Smooth muscle cell (in vitro differentiated cells): ENCODE measurements at regions not wholly inside any gene's neighbourhood (a gene's known extent, or its start where the extent isn't known, plus 50 kb on each side); places are given as distances from the start of the nearest gene placed in this dataset.

Experiments used
- DNase-seq: peaks from one replicate; lab custom pipeline; 2025; ENCODE audit not compliant: unreplicated experiment; lab: John Stamatoyannopoulos, UW
- H2AFZ ChIP-seq: fragments of 200-600 bp; sonication (generic); 2 replicates; pipeline ENCODE4 v1.6.0; 2016; ENCODE audit warnings: antibody characterized with exemption, low read depth, mild to moderate bottlenecking
- H3F3A ChIP-seq: fragments of 200-600 bp; sonication (generic); 2 replicates; pipeline ENCODE4 v1.6.0; 2017; ENCODE audit warnings: antibody characterized with exemption, low read depth
- H3K27ac ChIP-seq: fragments of 200-600 bp; sonication (generic); 2 replicates; pipeline ENCODE4 v1.5.1; 2016; ENCODE audit warnings: low read depth, mild to moderate bottlenecking
- H3K27me3 ChIP-seq: fragments of 200-600 bp; sonication (generic); 2 replicates; pipeline ENCODE4 v1.6.1; 2016; ENCODE audit warnings: low read depth, mild to moderate bottlenecking
- H3K36me3 ChIP-seq: fragments of 200-600 bp; sonication (generic); 2 replicates; pipeline ENCODE4 v1.5.1; 2016; ENCODE audit warnings: low read depth
- H3K4me1 ChIP-seq: fragments of 200-600 bp; sonication (generic); 2 replicates; pipeline ENCODE4 v1.5.1; 2016; ENCODE audit warnings: low read depth
- H3K4me2 ChIP-seq: fragments of 200-600 bp; sonication (generic); 2 replicates; pipeline ENCODE4 v1.6.0; 2016; ENCODE audit warnings: mild to moderate bottlenecking
- H3K4me3 ChIP-seq: fragments of 200-600 bp; sonication (generic); 2 replicates; pipeline ENCODE4 v1.5.1; 2016; ENCODE audit warnings: mild to moderate bottlenecking
- H3K79me2 ChIP-seq: fragments of 200-600 bp; sonication (generic); 2 replicates; pipeline ENCODE4 v1.6.0; 2016; ENCODE audit warnings: low read depth, mild to moderate bottlenecking
- H3K9ac ChIP-seq: fragments of 200-600 bp; sonication (generic); 2 replicates; pipeline ENCODE4 v1.6.0; 2016; ENCODE audit warnings: low read depth
- H3K9me3 ChIP-seq: fragments of 200-600 bp; sonication (generic); replicated peaks from 2 replicates; pipeline ENCODE4 v1.5.1; 2016; ENCODE audit warnings: low read depth
- H4K20me1 ChIP-seq: fragments of 200-600 bp; sonication (generic); 2 replicates; pipeline ENCODE4 v1.6.0; 2016; ENCODE audit warnings: low read depth
- WGBS: methylation state at CpG from one replicate; pipeline ENCODE4 v1.1.7; 2016; ENCODE audit warnings: low lambda C conversion rate; 5-methylcytosine and 5-hydroxymethylcytosine counted together
- TF ChIP-seq, protein P1 (sequence below): fragments of 200-600 bp; sonication (generic); IDR thresholded peaks from 2 replicates; pipeline ENCODE4 v1.5.1; 2017; ENCODE audit warnings: borderline replicate concordance, mild to moderate bottlenecking, antibody characterized with exemption; ENCODE audit not compliant: insufficient read depth, poor library complexity, severe bottlenecking

DNA sequence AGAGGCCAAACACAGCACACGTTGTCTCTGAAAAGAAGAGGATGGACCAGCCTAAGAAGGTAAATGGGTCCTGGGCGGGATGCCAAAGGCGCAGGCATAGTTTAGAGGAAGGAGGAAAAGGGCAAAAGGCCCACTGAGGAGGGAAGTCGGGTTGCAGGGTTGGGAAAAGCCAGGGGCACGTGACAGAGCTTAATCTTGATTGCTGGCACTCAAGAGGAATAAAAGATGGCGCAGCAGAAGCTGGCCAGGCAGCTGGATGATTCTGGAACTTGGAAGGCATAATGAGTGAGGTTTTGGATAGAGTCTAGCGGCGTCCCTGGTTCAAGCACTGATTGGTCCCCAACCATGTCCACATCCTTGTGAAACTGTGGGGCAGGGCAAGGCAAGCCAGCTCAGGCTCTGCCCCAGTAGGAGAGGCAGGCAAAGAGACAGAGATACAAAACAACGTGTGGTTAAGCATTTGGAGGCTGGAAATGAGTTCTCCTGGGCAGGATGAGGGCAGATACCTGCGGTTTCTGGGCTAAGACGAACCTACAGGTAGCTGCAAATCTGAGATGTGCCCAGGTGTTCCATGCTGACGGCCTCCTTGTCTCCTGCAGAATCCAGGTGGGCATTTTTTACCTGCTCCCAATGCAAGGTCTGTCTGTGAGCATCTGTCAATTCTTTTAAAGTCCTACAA is 52.7 kb upstream of the CIBAR2 start:
- Histone ChIP-seq H3K27me3 (no peaks in the 10 kb centered on the region), H3K4me1 (peaks cover 8% of the 10 kb centered on the region), H3K9ac (no peak overlapping the region), H3K4me2 (peak overlapping the region; percentile 57), H2AFZ (no peak overlapping the region), H4K20me1 (no peaks in the 10 kb centered on the region), H3K27ac (peak overlapping the region; percentile 54), H3K9me3 (no peaks in the 10 kb centered on the region), H3K36me3 (no peaks in the 10 kb centered on the region), H3K4me3 (no peak overlapping the region), H3K79me2 (peaks cover under 1% of the 10 kb centered on the region), H3F3A (peaks cover 32% of the 10 kb centered on the region)
- 78% methylated on average over 12 of the region's 12 CpGs for WGBS
- TF ChIP-seq, protein P1, sequence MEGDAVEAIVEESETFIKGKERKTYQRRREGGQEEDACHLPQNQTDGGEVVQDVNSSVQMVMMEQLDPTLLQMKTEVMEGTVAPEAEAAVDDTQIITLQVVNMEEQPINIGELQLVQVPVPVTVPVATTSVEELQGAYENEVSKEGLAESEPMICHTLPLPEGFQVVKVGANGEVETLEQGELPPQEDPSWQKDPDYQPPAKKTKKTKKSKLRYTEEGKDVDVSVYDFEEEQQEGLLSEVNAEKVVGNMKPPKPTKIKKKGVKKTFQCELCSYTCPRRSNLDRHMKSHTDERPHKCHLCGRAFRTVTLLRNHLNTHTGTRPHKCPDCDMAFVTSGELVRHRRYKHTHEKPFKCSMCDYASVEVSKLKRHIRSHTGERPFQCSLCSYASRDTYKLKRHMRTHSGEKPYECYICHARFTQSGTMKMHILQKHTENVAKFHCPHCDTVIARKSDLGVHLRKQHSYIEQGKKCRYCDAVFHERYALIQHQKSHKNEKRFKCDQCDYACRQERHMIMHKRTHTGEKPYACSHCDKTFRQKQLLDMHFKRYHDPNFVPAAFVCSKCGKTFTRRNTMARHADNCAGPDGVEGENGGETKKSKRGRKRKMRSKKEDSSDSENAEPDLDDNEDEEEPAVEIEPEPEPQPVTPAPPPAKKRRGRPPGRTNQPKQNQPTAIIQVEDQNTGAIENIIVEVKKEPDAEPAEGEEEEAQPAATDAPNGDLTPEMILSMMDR = no peak
- no peak for DNase-seq

GRCh38 chr16:85165781-85166180 is 53.5 kb upstream of the CIBAR2 start:
- 98% methylated on average over 7 of the region's 7 CpGs for WGBS
- DNase-seq = no peak
- Histone ChIP-seq H2AFZ (no peak overlapping the region), H3K4me3 (no peak overlapping the region), H3K9ac (no peak overlapping the region), H3F3A (peaks cover 32% of the 10 kb centered on the region), H3K4me1 (peaks cover 15% of the 10 kb centered on the region), H3K4me2 (no peak overlapping the region), H3K27me3 (no peaks in the 10 kb centered on the region), H4K20me1 (no peaks in the 10 kb centered on the region), H3K79me2 (peaks cover 8% of the 10 kb centered on the region), H3K36me3 (no peaks in the 10 kb centered on the region), H3K9me3 (no peaks in the 10 kb centered on the region), H3K27ac (no peak overlapping the region)
- TF ChIP-seq, protein P1 = no peak

DNA sequence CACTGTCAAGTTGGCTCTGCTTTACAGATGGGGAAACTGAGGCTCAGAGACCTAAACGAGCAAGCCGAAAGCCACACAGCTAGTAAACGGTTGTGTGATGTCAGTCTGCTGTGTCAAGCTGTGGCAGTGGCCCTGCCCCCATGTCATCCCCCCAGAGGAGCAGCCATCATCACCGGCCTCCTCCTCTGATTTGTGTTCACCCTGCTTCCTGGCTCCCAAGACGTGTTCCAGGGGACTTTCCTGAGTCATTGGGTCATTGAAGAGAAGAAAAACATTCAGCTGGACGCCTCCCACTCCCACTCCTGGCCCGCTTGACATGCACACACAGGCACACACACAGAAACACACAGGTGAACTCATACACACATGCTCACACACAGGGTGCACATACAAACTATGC is 54.0 kb upstream of the CIBAR2 start:
- H3K9me3 ChIP-seq = no peaks in the 10 kb centered on the region
- H3K4me3 ChIP-seq = no peak overlapping the region
- DNase-seq = no peak
- peaks cover 13% of the 10 kb centered on the region for H3K79me2 ChIP-seq
- peaks cover 15% of the 10 kb centered on the region for H3K4me1 ChIP-seq
- WGBS = 59% methylated on average over 7 of the region's 7 CpGs
- H3K27me3 ChIP-seq = no peaks in the 10 kb centered on the region
- TF ChIP-seq, protein P1 = no peak
- no peaks in the 10 kb centered on the region for H3K36me3 ChIP-seq
- H3K9ac ChIP-seq = no peak overlapping the region
- H3K27ac ChIP-seq = no peak overlapping the region
- peaks cover 32% of the 10 kb centered on the region for H3F3A ChIP-seq
- H2AFZ ChIP-seq = no peak overlapping the region
- peaks cover 3% of the 10 kb centered on the region for H4K20me1 ChIP-seq
- H3K4me2 ChIP-seq = no peak overlapping the region
